ENCODE measurements at regions not wholly inside any gene's neighbourhood (a gene's known extent, or its start where the extent isn't known, plus 50 kb on each side); places are given as distances from the start of the nearest gene placed in this dataset.

DNA sequence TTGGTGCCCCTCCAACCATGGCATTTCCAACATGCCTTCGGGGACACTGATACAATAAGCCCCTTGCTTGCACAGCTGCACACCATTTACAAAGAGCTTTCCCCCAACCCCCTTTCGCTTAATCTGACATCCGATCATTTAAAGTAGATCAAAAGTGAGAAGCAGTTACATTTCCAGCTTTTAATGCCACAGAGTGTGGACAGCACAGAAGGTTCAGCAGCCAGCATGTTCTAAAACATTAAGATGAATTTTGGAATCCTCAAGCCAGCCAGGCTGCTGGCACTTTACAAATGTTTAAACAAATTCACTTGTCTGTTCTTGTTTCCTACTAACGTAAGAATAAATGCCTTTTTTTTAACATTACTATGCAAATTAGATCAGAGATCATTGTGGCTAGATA is 284.4 kb upstream of the LDB2 start:
- TF ChIP-seq, protein P1, sequence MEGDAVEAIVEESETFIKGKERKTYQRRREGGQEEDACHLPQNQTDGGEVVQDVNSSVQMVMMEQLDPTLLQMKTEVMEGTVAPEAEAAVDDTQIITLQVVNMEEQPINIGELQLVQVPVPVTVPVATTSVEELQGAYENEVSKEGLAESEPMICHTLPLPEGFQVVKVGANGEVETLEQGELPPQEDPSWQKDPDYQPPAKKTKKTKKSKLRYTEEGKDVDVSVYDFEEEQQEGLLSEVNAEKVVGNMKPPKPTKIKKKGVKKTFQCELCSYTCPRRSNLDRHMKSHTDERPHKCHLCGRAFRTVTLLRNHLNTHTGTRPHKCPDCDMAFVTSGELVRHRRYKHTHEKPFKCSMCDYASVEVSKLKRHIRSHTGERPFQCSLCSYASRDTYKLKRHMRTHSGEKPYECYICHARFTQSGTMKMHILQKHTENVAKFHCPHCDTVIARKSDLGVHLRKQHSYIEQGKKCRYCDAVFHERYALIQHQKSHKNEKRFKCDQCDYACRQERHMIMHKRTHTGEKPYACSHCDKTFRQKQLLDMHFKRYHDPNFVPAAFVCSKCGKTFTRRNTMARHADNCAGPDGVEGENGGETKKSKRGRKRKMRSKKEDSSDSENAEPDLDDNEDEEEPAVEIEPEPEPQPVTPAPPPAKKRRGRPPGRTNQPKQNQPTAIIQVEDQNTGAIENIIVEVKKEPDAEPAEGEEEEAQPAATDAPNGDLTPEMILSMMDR (IDR thresholded peaks at IDR 0.05) = no peak
- TF ChIP-seq POLR2A (IDR thresholded peaks at IDR 0.05) (no peak), POLR2AphosphoS5 (IDR thresholded peaks at IDR 0.05) (no peak), EP300 (IDR thresholded peaks at IDR 0.05) (no peak)
- no peaks in the 10 kb centered on the region for H3K27me3 ChIP-seq
- whole genome bisulfite sequencing = 56% methylated on average over 4 of the region's 4 CpGs

DNA sequence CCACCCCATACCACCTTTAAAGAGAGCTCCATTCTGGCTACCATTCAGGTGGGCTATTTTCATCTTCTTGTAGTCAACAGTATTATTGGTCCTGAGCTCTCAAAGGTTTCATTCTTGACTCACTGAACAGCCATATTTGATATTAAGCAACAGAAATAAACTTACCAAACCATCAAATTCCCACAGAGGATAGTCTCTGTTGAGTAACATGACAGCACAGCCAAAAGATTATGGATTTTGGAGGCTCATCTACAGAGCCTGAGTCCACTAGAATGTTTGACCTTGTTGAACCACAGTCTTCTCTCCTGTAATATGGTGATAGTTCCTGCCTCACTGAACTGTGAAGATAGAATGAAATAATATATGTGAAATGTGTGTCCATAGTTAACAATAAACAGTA is 276.3 kb upstream of the LDB2 start:
- Histone ChIP-seq H3K36me3 (no peaks in the 10 kb centered on the region), H3K4me1 (no peaks in the 10 kb centered on the region), H3K27me3 (no peaks in the 10 kb centered on the region), H3K4me3 (no peak overlapping the region), H3K27ac (no peak overlapping the region), H3K9me3 (no peaks in the 10 kb centered on the region)
- TF ChIP-seq EP300 (IDR thresholded peaks at IDR 0.05) (no peak), POLR2A (IDR thresholded peaks at IDR 0.05) (no peak), POLR2AphosphoS5 (IDR thresholded peaks at IDR 0.05) (no peak)
- TF ChIP-seq, protein P1 (IDR thresholded peaks at IDR 0.05) = no peak
- no peak for DNase-seq (ENCODE audit: low spot score in 2 of 2)

More for the DNA sequence above, 284.4 kb upstream of the LDB2 start:
- no peaks in the 10 kb centered on the region for H3K36me3 ChIP-seq
- DNase-seq (ENCODE audit: low spot score in 2 of 2) = no peak
- no peak overlapping the region for H3K4me3 ChIP-seq
- no peak overlapping the region for H3K27ac ChIP-seq
- peaks cover 4% of the 10 kb centered on the region for H3K4me1 ChIP-seq
- H3K9me3 ChIP-seq = no peaks in the 10 kb centered on the region

DNA sequence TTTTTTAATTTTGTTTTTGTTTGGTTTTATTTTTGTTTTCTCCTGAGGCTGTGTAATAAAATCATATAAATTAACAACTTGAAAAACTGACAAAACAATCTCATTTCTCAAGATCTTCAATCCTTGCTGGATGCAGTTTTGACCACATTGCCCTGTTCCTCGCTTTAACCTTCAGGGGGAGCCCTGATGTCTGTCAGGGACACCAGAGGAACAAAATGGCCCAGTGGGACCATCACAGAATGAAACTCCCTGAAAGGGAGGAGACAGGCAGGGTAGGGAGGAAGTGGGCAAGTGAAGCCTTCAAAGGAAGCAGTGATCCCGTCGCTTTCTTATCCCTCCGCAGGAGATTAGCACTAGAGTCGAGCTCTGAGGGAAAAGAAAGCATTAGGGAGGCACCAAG is 274.9 kb upstream of the LDB2 start:
- no peak for DNase-seq (ENCODE audit: low spot score in 2 of 2)
- Histone ChIP-seq H3K4me1 (no peaks in the 10 kb centered on the region), H3K4me3 (no peak overlapping the region), H3K9me3 (no peaks in the 10 kb centered on the region), H3K27me3 (no peaks in the 10 kb centered on the region), H3K27ac (no peak overlapping the region), H3K36me3 (no peaks in the 10 kb centered on the region)
- WGBS = 77% methylated on average over 5 of the region's 5 CpGs
- no peak for TF ChIP-seq EP300 (IDR thresholded peaks at IDR 0.05)
- no peak for TF ChIP-seq POLR2AphosphoS5 (IDR thresholded peaks at IDR 0.05)
- TF ChIP-seq, protein P1 (IDR thresholded peaks at IDR 0.05) = no peak
- no peak for TF ChIP-seq POLR2A (IDR thresholded peaks at IDR 0.05)

DNA sequence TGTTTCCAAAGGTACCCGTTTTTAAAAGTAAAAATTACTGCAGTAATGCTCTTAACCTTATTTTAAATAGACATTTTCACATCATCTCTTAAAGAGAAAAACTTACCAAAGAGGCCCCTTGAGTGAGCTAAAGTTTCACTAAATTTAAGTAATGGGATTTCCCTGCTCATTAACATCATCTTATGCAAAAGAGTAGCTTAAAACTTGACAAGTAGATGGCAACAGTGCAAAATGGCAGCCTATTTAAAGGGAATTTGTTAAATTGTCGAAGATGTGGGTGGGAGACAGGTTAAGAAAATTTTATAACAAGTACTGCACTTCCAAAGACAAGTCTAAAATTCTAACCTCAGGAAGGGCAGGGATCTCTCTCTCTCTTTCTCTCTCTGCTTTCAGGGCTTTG is 271.7 kb upstream of the LDB2 start:
- no peaks in the 10 kb centered on the region for H3K27me3 ChIP-seq
- DNase-seq (ENCODE audit: low spot score in 2 of 2) = no peak
- H3K4me3 ChIP-seq = no peak overlapping the region
- no peaks in the 10 kb centered on the region for H3K36me3 ChIP-seq
- H3K27ac ChIP-seq = no peak overlapping the region
- TF ChIP-seq POLR2AphosphoS5 (IDR thresholded peaks at IDR 0.05) = no peak
- TF ChIP-seq POLR2A (IDR thresholded peaks at IDR 0.05) = no peak
- TF ChIP-seq, protein P1 (IDR thresholded peaks at IDR 0.05) = no peak
- TF ChIP-seq EP300 (IDR thresholded peaks at IDR 0.05) = no peak
- H3K4me1 ChIP-seq = peaks cover 4% of the 10 kb centered on the region
- 58% methylated on average over 2 of the region's 2 CpGs for WGBS
- no peaks in the 10 kb centered on the region for H3K9me3 ChIP-seq

DNA sequence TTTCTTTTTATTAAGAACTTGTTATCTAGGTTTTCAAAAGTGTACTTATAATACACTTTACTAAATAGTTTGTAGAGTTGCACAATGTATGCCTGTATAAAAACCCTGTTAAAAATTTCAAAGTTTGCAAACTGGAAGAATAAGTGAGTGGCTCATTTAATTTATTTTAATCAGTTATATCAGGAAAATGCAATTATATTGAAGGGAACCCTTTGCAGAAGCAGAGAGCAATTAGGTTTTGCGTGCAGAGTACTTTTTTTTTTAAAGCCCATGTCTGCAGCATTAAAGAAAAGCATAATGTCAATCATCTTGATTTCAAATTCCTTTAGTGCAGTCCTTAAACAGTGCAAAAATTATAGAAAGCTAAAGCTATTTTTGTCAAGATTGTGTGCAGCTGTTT is 271.3 kb upstream of the LDB2 start:
- Histone ChIP-seq H3K27ac (no peak overlapping the region), H3K4me3 (no peak overlapping the region), H3K27me3 (no peaks in the 10 kb centered on the region), H3K9me3 (no peaks in the 10 kb centered on the region), H3K36me3 (no peaks in the 10 kb centered on the region), H3K4me1 (peaks cover 4% of the 10 kb centered on the region)
- 76% methylated on average over 1 of the region's 1 CpG for WGBS
- no peak for DNase-seq (ENCODE audit: low spot score in 2 of 2)
- TF ChIP-seq POLR2A (IDR thresholded peaks at IDR 0.05) = no peak
- TF ChIP-seq EP300 (IDR thresholded peaks at IDR 0.05) = no peak
- TF ChIP-seq, protein P1 (IDR thresholded peaks at IDR 0.05) = no peak
- no peak for TF ChIP-seq POLR2AphosphoS5 (IDR thresholded peaks at IDR 0.05)

Measured in suprapubic skin (tissue), 4 donors.